ENCODE measurements at regions not wholly inside any gene's neighbourhood (a gene's known extent, or its start where the extent isn't known, plus 50 kb on each side); places are given as distances from the start of the nearest gene placed in this dataset.
"Not testable (repeated sequence)": the region's sequence is repeated elsewhere in the genome, so short reads cannot be mapped to it uniquely, and the experiment has no call there.

DNA sequence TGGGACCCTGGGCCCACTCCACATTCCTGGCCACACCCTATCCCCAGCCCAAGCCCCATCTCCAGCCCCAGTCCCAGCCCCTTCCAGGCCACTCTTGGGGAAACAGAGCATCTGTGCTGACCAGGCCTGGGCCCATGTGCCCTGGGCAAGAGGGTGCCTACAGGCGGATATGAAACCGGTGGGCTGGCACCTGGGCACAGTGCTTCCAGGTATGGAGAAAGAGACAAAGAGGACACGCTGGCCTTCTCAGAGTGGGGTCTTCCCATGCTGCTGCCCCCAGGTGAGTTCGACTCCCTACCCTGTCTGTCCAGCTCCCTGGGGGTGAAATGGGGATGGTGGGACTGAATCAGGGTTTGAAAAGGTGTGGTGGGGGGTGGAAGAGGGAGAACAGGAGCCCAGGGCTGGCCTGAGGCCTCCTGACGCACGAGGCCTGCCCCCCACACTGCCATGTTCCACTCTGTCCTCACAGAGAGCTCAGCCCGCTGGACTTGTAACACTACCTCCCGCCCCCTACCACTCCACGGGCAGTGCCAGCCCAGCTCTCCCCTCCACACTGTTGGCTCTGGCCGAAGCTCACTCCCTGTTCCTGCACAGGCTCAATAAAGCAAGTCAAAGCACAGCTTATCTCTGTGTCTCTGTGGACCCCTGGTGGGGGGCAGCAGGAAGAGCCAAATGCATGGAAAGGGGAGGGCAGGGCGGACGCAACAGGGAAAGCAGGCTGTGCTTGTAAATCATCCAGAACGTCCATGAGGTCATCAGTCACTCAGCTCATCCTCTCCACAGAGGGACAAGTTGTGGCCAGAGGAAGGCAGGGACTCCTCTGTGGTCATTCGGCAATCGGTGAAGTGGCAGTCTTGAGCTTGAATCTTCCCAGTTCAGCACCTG, 71.1 kb upstream of the TMEM97 start:
- DNase-seq (ENCODE audit: low spot score) = no peak

DNA sequence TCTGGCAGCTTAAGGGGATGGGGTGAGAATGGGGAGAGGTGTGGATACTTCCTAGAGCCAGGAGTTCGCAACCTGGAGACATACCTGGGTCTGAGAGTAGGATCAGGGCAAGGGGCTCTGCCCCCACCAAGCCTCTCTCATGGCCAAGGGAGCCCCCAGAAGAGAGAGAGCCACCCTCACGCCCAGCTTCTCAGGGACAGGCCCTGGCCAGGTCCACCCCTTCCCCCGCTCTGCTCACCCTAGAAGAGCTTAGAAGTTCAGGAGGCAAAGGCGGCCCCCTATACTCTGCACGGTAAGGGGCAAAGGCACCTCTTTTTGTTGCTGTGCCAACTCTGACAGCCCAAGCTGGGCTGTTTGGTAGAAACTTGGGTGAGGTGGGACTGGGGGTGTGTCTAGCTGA, 69.3 kb upstream of the TMEM97 start:
- no peak for DNase-seq (ENCODE audit: low spot score)

DNA sequence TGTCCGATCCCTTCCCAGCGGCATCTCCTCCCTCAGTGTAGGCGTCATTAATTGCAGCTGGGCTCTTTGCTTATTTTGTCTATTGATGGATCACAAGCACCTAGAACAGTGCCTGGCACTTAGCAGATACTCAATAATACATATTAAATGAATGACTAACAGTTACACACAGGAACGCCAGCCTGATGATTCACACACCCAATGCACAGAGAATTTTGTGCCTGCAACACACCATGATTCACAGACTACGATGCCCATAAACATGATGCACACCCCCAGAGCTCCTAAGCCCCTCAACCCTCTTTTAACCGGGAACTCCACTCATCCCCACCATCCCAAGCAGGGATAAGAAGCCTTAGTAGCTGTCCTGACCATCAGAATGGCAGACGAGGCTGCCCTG, 66.6 kb upstream of the TMEM97 start:
- peak; percentile 21 for DNase-seq (ENCODE audit: low spot score)

DNA sequence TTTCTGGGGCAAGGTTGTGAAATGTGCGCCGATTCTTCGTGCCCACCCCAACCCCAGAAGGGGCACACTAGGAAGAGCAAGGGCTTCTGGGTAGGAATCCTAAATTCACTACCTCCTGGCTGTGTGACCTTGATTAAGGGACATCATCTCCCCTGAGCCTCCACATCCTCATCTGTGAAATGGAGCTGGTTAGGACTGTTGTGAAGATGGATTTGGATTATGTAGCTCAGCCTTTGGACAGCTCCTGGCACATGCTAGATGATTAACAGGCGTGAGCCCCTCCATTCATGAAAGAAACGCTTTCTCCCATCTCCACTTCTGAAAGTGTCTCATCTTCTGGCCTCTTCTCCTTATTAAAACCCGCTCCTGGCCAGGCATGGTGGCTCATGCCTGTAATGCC, 65.3 kb upstream of the TMEM97 start:
- no peak for DNase-seq (ENCODE audit: low spot score)

DNA sequence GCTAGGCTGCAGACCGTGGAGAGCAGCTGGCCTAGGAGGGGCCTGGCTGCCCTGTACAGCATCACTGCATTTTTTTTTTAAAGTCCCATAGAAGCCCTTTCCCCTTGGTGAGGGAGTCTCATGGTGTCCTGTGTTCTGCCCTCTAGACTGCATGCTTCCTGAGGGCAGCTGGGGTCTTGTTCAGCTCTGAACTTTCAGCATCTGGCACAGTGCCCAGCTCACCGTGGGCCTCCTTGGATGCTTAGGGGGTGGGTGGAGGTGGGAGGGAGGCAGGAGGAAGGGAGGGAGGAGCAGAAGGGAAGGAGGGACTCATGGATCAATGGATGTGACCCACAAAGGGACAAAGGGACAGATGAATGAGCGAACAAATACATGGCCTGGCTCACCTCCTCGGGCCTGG, 63.4 kb upstream of the TMEM97 start:
- no peak for DNase-seq (ENCODE audit: low spot score)

DNA sequence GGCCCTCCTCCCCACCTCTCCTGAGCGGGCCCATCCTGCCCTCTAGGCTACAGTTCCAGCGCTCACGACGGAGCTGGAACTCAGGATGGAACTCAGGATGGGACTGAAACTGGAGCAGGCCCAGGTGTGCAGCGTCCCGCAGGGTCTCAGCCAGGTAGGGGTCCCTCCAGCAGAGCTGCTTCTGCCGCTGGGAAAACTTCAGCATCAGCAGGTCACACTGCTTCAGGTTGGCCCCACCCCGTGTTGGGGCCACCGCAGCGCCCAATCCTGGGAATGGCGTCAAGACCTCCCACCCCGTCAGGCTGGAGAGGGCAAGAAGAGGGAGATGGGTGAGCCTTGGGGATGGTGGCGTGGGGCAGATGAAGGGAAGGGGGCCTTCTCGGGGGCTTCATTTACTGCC, 62.6 kb upstream of the TMEM97 start:
- no peak for DNase-seq (ENCODE audit: low spot score)

DNA sequence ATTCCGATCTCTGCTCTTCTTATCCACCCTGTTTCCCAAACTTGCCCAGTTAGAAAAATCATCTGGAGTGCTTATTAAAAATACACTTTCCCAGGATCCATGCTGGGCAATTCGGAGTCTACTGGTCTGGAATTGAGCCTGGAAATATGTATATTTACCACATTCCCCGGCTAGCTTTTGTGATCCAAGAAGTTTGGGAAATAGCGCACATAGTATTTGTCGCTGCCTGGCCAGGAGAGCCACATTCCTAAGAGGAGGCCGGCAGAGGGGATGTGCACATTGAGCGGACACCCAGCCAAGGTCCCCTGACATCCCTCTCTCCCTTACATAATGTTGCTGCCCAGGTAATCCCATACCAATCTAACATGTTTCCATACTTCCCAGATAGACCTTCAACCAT, 62.1 kb upstream of the TMEM97 start:
- no peak for DNase-seq (ENCODE audit: low spot score)

DNA sequence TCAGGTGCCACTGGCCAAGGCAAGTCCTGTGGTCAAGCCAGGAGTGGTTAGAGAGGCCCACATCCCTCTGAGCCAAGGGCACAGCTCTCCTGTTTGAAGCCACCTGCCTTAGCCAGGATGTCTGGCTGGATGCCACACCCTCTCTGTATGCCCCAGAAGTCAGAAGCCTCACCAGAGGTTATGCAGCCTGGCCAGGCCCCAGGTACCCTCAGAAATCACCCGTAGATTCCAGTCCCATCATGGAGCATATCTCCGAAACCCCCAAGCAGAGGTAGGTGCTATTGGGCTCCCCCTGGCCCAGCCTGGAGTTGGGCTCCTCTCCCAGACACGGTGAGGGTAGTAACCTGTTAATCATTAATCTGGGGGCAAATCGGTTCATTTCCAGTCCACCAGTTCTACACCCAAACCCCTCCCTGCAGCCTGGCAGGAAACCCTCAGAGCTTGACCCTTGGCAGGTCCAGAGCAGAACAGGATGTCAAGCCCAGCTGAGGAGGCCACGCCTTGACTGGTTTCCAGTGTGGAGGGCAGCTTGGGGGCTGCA, 60.6 kb upstream of the TMEM97 start:
- DNase-seq (ENCODE audit: low spot score) = no peak

DNA sequence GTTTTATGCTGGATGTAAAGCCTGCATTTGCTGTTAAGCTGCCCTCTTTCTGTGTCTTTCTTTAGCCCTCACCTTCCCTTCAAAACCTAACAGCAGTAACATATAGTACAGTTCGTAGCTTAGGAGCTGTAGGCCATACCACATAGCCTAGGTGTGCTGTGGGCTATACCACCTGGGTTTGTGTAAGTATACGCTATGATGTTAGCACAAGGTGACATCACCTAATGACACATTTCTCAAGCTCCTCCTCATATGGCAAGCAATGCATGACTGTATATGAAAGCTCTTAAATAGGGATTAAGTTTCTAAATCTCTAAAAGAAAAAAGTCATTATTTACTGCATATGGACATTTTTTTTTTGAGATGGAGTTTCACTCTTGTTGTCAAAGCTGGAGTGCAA, 57.8 kb upstream of the TMEM97 start:
- no peak for DNase-seq (ENCODE audit: low spot score)

DNA sequence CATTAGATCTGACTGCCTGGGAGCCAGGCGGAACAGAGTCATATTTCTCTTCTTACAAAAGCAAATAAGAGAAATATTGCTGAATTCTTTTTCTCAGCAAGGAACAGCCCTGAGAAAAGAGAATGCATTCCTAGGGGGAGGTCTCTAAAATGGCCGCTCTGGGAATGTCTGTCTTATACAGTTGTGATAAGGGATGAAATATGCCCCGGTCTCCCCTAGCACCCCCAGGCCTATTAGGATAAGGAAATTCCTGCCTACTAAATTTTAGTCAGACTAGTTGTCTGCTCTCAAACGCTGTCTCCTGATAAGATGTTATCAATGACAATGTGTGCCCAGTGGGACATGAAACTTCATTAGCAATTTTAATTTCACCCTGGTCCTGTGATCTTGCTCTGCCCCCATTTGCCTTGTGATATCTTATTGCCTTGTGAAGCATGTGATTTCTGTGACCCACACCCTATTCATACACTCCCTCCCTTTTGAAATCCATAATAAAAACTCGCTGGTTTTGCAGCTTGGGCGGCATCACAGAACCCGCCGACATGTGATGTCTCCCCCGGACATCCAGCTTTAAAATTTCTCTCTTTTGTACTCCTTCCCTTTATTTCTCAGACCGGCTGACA, 56.8 kb upstream of the TMEM97 start:
- not testable (repeated sequence) for DNase-seq (ENCODE audit: low spot score)

DNA sequence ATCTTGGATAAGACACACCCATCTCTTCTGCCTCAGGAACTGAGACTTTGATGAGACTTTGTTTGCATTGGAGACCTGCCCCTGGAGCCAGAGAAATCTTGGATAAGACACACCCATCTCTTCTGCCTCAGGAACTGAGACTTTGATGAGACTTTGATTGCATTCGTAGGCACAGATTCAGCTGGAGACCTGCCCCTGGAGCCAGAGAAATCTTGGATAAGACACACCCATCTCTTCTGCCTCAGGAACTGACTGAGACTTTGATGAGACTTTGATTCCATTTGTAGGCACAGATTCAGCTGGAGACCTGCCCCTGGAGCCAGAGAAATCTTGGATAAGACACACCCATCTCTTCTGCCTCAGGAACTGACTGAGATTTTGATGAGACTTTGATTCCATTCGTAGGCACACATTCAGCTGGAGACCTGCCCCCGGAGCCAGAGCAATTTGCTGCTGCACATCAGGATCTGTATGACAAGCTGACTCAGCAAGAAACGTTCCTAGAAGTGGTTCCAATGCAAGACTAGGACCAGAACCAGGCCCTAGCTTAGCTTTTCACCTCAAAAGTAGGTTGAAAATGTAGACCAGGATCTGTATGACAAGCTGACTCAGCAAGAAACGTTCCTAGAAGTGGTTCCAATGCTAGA, 54.0 kb upstream of the TMEM97 start:
- not testable (repeated sequence) for DNase-seq (ENCODE audit: low spot score)

DNA sequence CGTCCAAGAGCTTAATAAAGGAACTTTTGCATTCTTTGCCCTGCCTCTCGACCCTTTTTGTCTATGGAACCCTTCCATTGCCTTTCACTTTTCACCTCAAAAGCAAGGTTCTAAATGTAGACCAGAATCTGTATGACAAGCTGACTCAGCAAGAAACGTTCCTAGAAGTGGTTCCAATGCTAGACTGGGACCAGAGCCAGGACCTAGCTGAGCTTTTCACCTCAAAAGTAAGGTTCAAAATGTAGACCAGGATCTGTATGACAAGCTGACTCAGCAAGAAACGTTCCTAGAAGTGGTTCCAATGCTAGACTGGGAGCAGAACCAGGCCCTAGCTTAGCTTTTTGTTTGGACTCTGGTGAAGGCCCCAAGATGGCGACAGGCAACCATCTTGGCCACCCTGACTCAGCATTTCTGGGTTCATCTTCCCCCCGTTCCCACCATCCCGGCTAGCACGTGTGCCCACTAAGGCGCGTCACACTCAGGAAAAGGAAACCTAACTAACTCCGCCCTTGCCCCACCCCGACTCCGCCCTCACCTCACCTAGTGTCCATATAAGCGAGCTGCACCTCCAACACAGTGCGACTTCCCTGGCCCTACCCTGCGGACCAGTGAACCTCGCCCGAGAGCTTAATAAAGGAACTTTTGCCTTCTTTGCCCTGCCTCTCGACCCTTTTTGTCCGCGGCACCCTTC, 53.0 kb upstream of the TMEM97 start:
- DNase-seq (ENCODE audit: low spot score) = not testable (repeated sequence)

DNA sequence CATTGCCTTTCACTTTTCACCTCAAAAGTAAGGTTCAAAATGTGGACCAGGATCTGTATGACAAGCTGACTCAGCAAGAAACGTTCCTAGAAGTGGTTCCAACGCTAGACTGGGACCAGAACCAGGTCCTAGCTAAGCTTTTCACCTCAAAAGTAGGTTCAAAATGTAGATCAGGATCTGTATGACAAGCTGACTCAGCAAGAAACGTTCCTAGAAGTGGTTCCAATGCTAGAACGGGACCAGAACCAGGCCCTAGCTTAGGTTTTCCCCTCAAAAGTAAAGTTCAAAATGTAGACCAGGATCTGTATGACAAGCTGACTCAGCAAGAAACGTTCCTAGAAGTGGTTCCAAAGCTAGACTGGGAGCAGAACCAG, 52.5 kb upstream of the TMEM97 start:
- not testable (repeated sequence) for DNase-seq (ENCODE audit: low spot score)

DNA sequence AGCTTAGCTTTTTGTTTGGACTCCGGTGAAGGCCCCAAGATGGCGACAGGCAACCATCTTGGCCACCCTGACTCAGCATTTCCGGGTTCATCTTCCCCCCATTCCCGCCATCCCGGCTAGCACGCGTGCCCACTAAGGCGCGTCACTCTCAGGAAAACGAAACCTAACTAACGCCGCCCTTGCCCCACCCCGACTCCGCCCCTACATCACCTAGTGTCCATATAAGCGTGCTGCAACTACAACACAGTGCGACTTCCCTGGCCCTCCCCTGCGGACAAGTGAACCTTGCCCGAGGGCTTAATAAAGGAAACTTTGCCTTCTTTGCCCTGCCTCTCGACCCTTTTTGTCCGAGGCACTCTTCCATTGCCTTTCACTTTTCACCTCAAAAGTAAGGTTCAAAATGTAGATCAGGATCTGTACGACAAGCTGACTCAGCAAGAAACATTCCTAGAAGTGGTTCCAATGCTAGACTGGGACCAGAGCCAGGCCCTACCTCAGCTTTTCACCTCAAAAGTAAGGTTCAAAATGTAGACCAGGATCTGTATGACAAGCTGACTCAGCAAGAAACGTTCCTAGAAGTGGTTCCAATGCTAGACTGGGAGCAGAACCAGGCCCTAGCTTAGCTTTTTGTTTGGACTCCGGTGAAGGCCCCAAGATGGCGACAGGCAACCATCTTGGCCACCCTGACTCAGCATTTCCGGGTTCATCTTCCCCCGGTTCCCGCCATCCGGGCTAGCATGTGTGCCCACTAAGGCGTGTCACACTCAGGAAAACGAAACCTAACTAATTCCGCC, 51.9 kb upstream of the TMEM97 start:
- DNase-seq (ENCODE audit: low spot score) = not testable (repeated sequence)

DNA sequence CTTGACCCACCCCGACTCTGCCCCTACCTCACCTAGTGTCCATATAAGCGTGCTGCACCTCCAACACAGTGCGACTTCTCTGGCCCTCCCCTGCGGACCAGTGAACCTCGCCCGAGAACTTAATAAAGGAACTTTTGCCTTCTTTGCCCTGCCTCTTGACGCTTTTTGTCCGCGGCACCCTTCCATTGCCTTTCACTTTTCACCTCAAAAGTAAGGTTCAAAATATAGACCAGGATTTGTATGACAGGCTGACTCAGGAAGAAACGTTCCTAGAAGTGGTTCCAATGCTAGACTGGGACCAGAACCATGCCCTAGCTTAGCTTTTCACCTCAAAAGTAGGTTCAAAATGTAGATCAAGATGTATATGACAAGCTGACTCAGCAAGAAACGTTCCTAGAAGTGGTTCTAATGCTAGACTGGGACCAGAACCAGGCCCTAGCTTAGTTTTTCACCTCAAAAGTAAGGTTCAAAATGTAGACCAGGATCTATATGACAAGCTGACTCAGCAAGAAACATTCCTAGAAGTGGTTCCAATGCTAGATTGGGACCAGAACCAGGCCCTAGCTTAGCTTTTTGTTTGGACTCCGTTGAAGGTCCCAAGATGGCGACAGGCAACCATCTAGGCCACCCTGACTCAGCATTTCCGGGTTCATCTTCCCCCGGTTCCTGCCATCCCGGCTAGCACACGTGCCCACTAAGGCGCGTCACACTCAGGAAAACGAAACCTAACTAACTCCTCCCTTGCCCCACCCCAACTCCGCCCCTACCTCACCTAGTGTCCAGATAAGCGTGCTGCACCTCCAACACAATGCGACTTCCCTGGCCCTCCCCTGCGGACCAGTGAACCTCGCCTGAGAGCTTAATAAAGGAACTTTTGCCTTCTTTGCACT, 51.0 kb upstream of the TMEM97 start:
- no peak for DNase-seq (ENCODE audit: low spot score)

DNA sequence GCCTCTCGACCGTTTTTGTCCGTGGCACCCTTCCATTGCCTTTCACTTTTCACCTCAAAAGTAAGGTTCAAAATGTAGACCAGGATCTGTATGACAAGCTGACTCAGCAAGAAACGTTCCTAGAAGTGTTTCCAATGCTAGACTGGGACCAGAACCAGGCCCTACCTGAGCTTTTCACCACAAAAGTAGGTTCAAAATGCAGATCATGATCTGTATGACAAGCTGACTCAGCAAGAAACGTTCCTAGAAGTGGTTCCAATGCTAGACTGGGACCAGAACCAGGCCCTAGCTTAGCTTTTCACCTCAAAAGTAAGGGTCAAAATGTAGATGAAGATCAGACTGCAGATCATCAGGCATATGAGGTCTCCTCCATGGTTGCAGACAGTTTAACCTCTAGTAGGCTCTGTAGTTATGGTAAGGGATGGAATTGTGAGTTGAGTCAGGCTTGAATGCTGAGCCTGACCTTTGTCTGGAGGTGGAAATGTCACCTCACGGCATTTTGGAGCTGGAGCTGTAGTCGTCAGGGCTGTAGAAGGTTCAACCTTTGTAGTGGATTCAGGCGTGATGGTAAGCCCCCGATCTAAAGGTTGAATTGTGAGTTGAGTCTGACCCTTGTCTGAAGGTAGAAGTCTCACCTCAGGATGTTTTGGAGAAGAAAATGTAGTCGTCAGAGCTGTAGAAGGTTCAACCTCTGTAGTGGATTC, 50.2 kb upstream of the TMEM97 start:
- no peak for DNase-seq (ENCODE audit: low spot score)

Data from kidney capillary endothelial cell (primary cell).